GM12874 (cell line): ENCODE measurements at regions not wholly inside any gene's neighbourhood (a gene's known extent, or its start where the extent isn't known, plus 50 kb on each side); places are given as distances from the start of the nearest gene placed in this dataset.

Source experiments
- CTCF ChIP-seq: IDR thresholded peaks from 2 replicates; pipeline ENCODE4 v1.5.1; 2011; ENCODE audit warnings: low read depth, mild to moderate bottlenecking, control low read depth, low read length, moderate library complexity; ENCODE audit not compliant: insufficient read depth

GRCh38 chr12:74914378-74914777, 295.3 kb downstream of the KCNC2 start:
- TF ChIP-seq CTCF = no peak

- no peak for TF ChIP-seq CTCF
These were observed 293.9 kb downstream of the KCNC2 start for GRCh38 chr12:74915718-74916117.

- no peak for TF ChIP-seq CTCF
These were observed 291.9 kb downstream of the KCNC2 start for GRCh38 chr12:74917743-74918142.

GRCh38 chr12:74918291-74918690, 291.3 kb downstream of the KCNC2 start:
- TF ChIP-seq CTCF = no peak

GRCh38 chr12:74922117-74922516, 287.5 kb downstream of the KCNC2 start:
- no peak for TF ChIP-seq CTCF

GRCh38 chr12:74922642-74923041, 287.0 kb downstream of the KCNC2 start:
- TF ChIP-seq CTCF = no peak

GRCh38 chr12:74941670-74942069, 268.0 kb downstream of the KCNC2 start:
- no peak for TF ChIP-seq CTCF

GRCh38 chr12:74945771-74946198, 263.9 kb downstream of the KCNC2 start:
- no peak for TF ChIP-seq CTCF
